ENCODE measurements at regions not wholly inside any gene's neighbourhood (a gene's known extent, or its start where the extent isn't known, plus 50 kb on each side); places are given as distances from the start of the nearest gene placed in this dataset.
"Not testable (repeated sequence)": the region's sequence is repeated elsewhere in the genome, so short reads cannot be mapped to it uniquely, and the experiment has no call there.

DNA sequence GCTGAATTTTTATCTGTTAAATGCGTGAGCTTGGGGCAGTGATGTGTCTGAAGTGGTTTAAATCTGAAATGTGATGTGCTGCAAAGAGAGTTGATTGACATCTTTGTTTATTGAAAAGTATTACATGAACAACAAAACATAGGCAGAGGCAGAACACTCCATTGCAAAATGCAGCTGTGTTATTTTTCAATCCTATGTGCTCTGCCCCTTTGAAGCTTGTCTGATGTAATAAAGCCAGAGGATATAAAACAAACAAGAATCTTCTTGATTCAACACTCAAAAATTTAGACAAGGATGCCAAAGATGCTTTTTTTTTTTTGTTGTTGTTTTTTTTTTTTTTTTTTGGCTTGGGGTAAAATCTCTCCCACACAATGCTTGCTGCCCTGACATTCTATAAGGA lies 482.4 kb upstream of the MMS22L start:
- no peak for DNase-seq (ENCODE audit: low read depth, low spot score)
- no peak overlapping the region for H3K4me3 ChIP-seq (ENCODE audit: low read length)

GRCh38 chr6:97771372-97771771 lies 488.4 kb upstream of the MMS22L start:
- no peak for DNase-seq (ENCODE audit: low read depth, low spot score)
- no peak overlapping the region for H3K4me3 ChIP-seq (ENCODE audit: low read length)

GRCh38 chr6:97775012-97775411 lies 492.0 kb upstream of the MMS22L start:
- H3K4me3 ChIP-seq (ENCODE audit: low read length) = no peak overlapping the region
- DNase-seq (ENCODE audit: low read depth, low spot score) = no peak

DNA sequence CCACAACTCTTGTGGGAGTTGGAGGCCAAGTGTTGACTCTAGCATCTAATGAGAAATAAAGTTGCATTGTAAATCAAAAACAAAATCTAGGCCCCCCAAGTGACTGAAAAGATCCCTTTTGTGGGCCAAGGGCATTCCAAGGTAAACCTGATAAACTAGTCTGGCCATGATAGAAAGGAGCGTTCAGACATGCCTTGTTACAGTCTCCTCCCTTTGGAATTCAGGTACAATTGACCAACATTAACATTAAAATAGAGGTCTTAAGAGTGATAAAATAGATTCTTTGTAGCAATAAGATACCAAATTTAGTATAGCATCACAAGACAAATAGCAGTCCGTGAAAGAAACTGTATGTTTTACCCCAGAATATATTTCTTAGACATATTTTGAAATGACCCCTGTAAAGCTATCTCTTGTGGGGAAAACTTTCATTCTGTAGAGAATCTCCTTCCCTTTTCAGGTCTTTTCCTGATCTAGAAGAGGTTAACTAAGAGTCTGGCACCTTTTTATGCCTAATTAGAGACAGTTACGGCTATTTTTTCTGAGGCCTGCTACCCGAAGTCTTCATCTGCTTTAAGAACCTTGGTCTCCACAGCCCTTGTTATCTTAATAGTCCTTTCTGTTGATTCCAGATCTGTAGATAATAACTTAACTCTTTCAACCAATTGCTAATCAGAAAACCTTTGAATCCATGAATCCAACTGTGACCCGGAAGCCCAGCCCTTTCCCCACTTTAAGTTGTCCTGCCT lies 495.4 kb upstream of the MMS22L start:
- no peak overlapping the region for H3K4me3 ChIP-seq (ENCODE audit: low read length)
- DNase-seq (ENCODE audit: low read depth, low spot score) = no peak

- DNase-seq (ENCODE audit: low read depth, low spot score); H3K4me3 ChIP-seq (ENCODE audit: low read length): not testable (repeated sequence)
Measured at GRCh38 chr6:97779039-97779766, 496.2 kb upstream of the MMS22L start.

DNA sequence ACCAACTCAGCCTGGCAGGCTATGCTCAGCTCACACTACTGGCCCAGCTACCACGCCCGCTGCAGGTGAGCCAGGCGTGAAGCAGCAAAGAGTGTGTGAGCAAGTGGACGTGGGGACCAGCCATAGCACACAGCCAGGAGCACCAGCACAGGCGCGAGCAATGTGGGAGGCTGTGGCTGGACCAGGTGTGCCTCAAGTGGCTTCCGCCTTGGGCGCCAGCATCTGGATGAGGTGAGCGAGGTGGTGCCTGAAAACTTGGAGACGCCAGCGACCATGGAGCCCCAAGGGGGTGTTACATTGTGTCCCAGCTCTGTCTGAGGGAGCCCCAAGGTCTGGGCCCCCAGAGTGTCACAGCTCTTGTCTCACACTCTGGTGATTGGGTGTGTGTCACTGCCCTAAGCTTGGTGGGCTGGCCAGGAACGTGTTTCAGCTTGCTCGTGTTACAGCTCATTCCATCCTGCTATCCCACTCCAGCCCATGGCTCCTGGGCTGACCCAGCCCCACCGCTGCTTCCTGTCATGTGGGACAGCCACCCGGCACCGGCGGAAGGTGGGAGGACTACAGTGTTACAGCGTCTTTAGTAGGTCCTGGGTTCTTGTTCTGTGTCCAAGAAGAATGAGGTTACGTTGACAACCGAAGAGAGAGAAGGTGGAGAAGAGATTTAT lies 508.0 kb upstream of the MMS22L start:
- DNase-seq (ENCODE audit: low read depth, low spot score) = no peak
- no peak overlapping the region for H3K4me3 ChIP-seq (ENCODE audit: low read length)

DNA sequence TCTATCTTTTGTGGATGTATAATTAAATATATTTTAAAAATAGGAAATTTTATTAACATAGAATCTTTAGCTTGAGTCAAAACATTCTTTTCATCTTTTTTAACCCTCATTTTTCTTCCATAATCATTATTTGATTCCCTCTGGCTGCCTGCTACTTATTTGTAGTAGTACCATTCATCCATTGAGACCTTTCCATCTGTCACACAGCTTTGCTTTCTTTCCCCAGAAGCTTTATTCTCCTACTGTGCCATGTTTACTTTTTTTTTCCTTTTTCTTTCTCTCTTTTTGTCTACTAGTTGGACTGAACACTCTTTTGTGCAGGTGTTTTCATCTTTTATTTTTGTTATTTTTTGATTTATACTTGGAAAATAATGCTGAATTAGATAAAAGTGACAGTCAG lies 522.6 kb upstream of the MMS22L start:
- no peak for DNase-seq (ENCODE audit: low read depth, low spot score)
- no peak overlapping the region for H3K4me3 ChIP-seq (ENCODE audit: low read length)

GRCh38 chr6:97812940-97813339 lies 529.9 kb upstream of the MMS22L start:
- no peak overlapping the region for H3K4me3 ChIP-seq (ENCODE audit: low read length)
- DNase-seq (ENCODE audit: low read depth, low spot score) = no peak

DNA sequence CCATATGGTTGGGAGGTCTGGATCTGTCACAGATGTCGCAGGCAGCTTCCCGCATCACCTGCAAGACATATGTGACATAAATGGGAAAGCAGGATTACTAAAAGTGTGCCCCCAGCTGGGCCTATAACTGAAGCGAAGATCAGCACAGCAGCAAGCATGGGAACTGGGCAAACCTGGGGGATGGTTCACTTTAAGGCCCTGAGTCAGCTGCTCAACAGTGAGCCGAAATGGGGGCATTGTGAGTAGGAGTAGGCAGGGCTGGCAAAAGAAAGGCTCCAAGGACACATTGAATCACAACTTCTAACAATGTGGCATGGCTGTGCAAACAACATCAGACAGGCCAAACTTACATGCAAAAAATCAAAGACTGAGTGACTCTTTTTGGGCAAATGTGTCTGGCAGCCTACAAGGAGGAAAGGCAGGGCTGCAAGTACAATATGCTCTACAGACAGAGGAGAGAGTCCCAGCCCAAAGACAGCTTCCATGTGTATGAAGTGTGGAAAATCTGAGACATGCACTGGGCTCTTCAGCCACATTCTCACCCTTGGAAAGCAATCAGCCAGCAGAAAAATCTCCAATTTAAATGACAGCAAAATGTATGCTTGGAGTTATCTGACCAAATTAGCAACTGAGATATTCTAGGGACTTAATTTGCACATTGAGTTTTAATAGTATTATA lies 531.0 kb upstream of the MMS22L start:
- DNase-seq (ENCODE audit: low read depth, low spot score) = no peak
- no peak overlapping the region for H3K4me3 ChIP-seq (ENCODE audit: low read length)

GRCh38 chr6:97815301-97815812 lies 532.3 kb upstream of the MMS22L start:
- DNase-seq (ENCODE audit: low read depth, low spot score) = no peak
- H3K4me3 ChIP-seq (ENCODE audit: low read length) = no peak overlapping the region

DNA sequence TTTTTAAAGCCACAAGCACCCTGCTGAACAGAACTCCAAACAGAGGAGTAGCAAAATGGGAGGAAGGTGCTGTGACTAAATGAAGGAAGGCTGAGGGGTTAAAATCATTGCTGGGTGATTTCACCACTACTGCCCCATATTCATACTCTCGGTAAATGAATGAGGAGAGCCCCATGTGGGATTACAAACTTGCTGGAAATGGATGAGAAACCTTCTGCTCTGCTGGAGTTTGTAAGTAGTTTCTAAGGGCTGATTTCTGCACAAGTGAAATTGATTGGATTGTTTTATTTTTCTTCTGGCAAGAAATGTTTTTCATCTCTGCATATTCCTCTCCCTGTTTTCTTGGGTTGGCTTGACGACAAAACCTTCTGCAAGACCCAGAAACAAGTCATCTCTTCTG lies 533.5 kb upstream of the MMS22L start:
- no peak for DNase-seq (ENCODE audit: low read depth, low spot score)
- H3K4me3 ChIP-seq (ENCODE audit: low read length) = no peak overlapping the region

DNA sequence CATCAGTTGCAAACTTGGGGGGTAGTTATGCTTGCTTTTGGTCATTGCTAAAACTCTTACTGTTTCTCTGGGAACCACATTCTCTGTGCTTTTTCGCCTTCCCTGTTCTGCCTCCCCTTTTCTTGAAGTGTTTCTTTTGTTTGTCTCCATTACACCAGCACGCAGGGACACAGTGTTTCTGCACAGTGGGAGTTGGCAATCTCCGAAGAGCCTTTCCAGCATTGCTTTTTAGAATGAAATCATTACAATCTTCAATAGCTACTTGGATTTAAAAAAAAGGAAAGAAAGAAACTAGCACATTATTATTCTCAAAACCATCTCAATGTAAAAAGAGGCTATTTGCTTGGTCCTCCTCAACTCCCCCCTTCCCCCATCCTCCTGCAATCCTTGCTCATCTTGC lies 536.7 kb upstream of the MMS22L start:
- H3K4me3 ChIP-seq (ENCODE audit: low read length) = no peak overlapping the region
- no peak for DNase-seq (ENCODE audit: low read depth, low spot score)

DNA sequence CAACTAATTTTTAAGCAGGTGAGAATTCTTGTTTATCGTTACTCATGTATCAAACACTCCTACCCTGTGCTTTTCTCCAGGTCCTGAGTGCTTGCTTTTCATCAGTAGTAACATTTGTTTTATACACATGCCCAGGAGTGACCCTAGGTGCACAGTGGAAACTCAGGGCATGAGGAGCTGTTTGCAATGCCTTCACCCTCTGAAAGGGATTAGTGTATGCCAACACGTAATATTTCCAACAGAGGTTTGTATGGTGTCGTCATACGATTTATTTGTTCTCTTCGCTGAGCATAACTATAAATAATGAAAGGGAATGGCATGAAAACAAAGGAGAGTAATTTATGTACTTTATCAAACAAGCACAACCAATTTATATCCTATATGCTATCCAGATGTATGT lies 537.4 kb upstream of the MMS22L start:
- H3K4me3 ChIP-seq (ENCODE audit: low read length) = no peak overlapping the region
- no peak for DNase-seq (ENCODE audit: low read depth, low spot score)

- no peak for DNase-seq (ENCODE audit: low read depth, low spot score)
- no peak overlapping the region for H3K4me3 ChIP-seq (ENCODE audit: low read length)
Measured at GRCh38 chr6:97822632-97823031, 539.6 kb upstream of the MMS22L start.

DNA sequence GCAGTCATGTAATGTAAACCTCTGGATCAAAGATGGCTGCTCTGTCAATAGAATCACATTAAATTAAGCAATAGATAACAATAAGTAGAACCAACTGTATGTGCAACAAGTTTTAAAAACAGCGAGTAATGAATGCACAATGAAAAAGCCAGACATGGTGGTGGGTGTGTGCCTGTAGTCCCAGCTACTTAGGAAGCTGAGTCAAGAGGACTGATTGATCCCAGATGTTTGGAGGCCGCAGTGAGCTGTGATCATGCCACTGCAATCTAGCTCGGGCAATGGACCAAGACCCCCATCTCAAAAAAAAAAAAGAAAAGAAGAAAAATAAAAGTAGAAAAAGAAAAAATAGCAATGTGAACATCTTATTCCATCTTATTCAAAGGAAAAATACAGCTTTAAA lies 558.7 kb upstream of the MMS22L start:
- no peak overlapping the region for H3K4me3 ChIP-seq (ENCODE audit: low read length)
- DNase-seq (ENCODE audit: low read depth, low spot score) = no peak

- DNase-seq (ENCODE audit: low read depth, low spot score) = no peak
Measured at GRCh38 chr6:97842521-97842920, 559.5 kb upstream of the MMS22L start.

GRCh38 chr6:97849390-97849789 lies 566.4 kb upstream of the MMS22L start:
- H3K4me3 ChIP-seq (ENCODE audit: low read length) = no peak overlapping the region
- DNase-seq (ENCODE audit: low read depth, low spot score) = no peak

More at GRCh38 chr6:97842521-97842920, 559.5 kb upstream of the MMS22L start:
- no peak overlapping the region for H3K4me3 ChIP-seq (ENCODE audit: low read length)

GRCh38 chr6:97850458-97851212 lies 567.6 kb upstream of the MMS22L start:
- DNase-seq (ENCODE audit: low read depth, low spot score) = no peak

DNA sequence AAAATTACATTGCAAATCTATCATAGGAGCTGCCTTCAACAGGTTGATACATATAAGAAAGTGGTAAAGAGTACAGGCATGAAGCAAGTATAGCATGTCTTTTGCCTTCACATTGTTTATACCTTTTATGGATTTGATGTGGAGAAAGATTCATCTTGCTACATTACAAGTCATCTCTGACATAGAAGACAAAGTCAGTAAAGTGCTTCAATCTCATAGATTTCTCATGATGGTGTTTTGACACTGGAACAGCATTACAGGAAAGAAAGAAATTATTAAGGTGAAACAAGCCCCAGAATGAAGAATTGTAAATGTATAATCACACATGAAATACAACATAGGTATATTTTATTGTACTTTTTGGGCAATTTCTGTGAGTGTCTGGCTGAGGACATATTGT lies 580.7 kb upstream of the MMS22L start:
- DNase-seq (ENCODE audit: low read depth, low spot score) = no peak
- H3K4me3 ChIP-seq (ENCODE audit: low read length) = no peak overlapping the region

More at GRCh38 chr6:97850458-97851212, 567.6 kb upstream of the MMS22L start:
- no peak overlapping the region for H3K4me3 ChIP-seq (ENCODE audit: low read length)

All from Jurkat, Clone E6-1 (cell line).